Ascending aorta (tissue), 2 donors: ENCODE measurements at regions not wholly inside any gene's neighbourhood (a gene's known extent, or its start where the extent isn't known, plus 50 kb on each side); places are given as distances from the start of the nearest gene placed in this dataset.

Experiments
- DNase-seq, 2 donors: peaks; one replicate each; pipeline ENCODE4 v3.0.0-alpha.2; 2019; ENCODE audit warnings: low spot score in 2 of 2
- H3K27ac ChIP-seq, 2 donors: fragments of 200-600 bp; sonication (generic); one replicate each; pipeline ENCODE4 v1.5.1; 2016 to 2017; ENCODE audit warnings: mild to moderate bottlenecking in 1 of 2
- H3K27me3 ChIP-seq: fragments of 200-600 bp; sonication (generic); one replicate; pipeline ENCODE4 v1.5.1; 2017
- H3K36me3 ChIP-seq, 2 donors: fragments of 200-600 bp; sonication (generic); one replicate each; pipeline ENCODE4 v1.5.1; 2016
- H3K4me1 ChIP-seq, 2 donors: fragments of 200-600 bp; sonication (generic); one replicate each; pipeline ENCODE4 v1.5.1; 2016 to 2017; ENCODE audit warnings: mild to moderate bottlenecking in 1 of 2
- H3K4me3 ChIP-seq, 2 donors: fragments of 200-600 bp; sonication (generic); one replicate each; pipeline ENCODE4 v1.5.1; 2016 to 2017; ENCODE audit warnings: mild to moderate bottlenecking in 1 of 2
- H3K9me3 ChIP-seq, 2 donors: fragments of 200-600 bp; sonication (generic); one replicate each; pipeline ENCODE4 v1.5.1; 2016
- CTCF ChIP-seq, 3 experiments: fragments of 200-600 bp in 2 of 3; fragments of 450-650 bp in 1 of 3; sonication (generic) in 2 of 3; IDR thresholded peaks; one replicate each; pipeline ENCODE4 v1.5.1; 2016 to 2019; ENCODE audit warnings: antibody characterized with exemption in 3 of 3, mild to moderate bottlenecking in 1 of 3, moderate library complexity in 1 of 3
- intact Hi-C: fragments of 100-400 bp; cut with DNase I; formaldehyde crosslinking; loops from one replicate; pipeline ENCODE4 v1.15.1; 2023

GRCh38 chr2:120797421-120798221, 62.0 kb downstream of the GLI2 start:
- intact Hi-C loops: no loop called here
- Histone ChIP-seq H3K27ac (peak overlapping the region; percentile 11 to 48), H3K4me3 (no peak overlapping the region), H3K9me3 (no peaks in the 10 kb centered on the region), H3K27me3 (no peaks in the 10 kb centered on the region), H3K36me3 (no peaks in the 10 kb centered on the region), H3K4me1 (peaks cover 0 to 7% of the 10 kb centered on the region in 2 donors)
- no peak for TF ChIP-seq CTCF (IDR thresholded peaks at IDR 0.05)
- DNase-seq: no peak

GRCh38 chr2:120798567-120799247, 63.0 kb downstream of the GLI2 start:
- peak overlapping the region; percentile 11 to 48 for H3K27ac ChIP-seq
- TF ChIP-seq CTCF (IDR thresholded peaks at IDR 0.05): no peak
- intact Hi-C loops: no loop called here

GRCh38 chr2:120802158-120802557, 66.5 kb downstream of the GLI2 start:
- Histone ChIP-seq H3K27me3 (no peaks in the 10 kb centered on the region), H3K4me3 (no peak overlapping the region), H3K9me3 (no peaks in the 10 kb centered on the region), H3K27ac (peak overlapping the region; percentile 71 to 81), H3K4me1 (peaks cover 17 to 39% of the 10 kb centered on the region in 2 donors), H3K36me3 (no peaks in the 10 kb centered on the region)
- intact Hi-C loops: no loop called here
- peak in 1 of 3 experiments; percentile 8 for TF ChIP-seq CTCF (IDR thresholded peaks at IDR 0.05)
- DNase-seq: peak in 1 of 2 donors; percentile 70

More at GRCh38 chr2:120798567-120799247, 63.0 kb downstream of the GLI2 start:
- no peak for DNase-seq
- no peaks in the 10 kb centered on the region for H3K27me3 ChIP-seq
- no peaks in the 10 kb centered on the region for H3K36me3 ChIP-seq
- no peaks in the 10 kb centered on the region for H3K9me3 ChIP-seq
- H3K4me3 ChIP-seq: no peak overlapping the region
- peaks cover 0 to 15% of the 10 kb centered on the region in 2 donors for H3K4me1 ChIP-seq

- peaks cover 17 to 39% of the 10 kb centered on the region in 2 donors for H3K4me1 ChIP-seq
- no peak for TF ChIP-seq CTCF (IDR thresholded peaks at IDR 0.05)
- intact Hi-C loops: no loop called here
- no peak overlapping the region for H3K4me3 ChIP-seq
- peak overlapping the region; percentile 71 to 81 for H3K27ac ChIP-seq
- H3K27me3 ChIP-seq: no peaks in the 10 kb centered on the region
- H3K9me3 ChIP-seq: no peaks in the 10 kb centered on the region
- DNase-seq: no peak
- no peaks in the 10 kb centered on the region for H3K36me3 ChIP-seq
Observed at GRCh38 chr2:120802867-120803484, 67.3 kb downstream of the GLI2 start.

- Histone ChIP-seq H3K27me3 (no peaks in the 10 kb centered on the region), H3K36me3 (no peaks in the 10 kb centered on the region), H3K27ac (peak overlapping the region; percentile 71 to 81), H3K4me3 (no peak overlapping the region), H3K9me3 (no peaks in the 10 kb centered on the region), H3K4me1 (peaks cover 17 to 37% of the 10 kb centered on the region in 2 donors)
- TF ChIP-seq CTCF (IDR thresholded peaks at IDR 0.05): no peak
- DNase-seq: no peak
- intact Hi-C loops: loop anchor here (2.0 kb wide), 1 partner anchor 67 kb away; no protein-coding TSS in a partner anchor
Observed at GRCh38 chr2:120803764-120804335, 68.2 kb downstream of the GLI2 start.
